ENCODE measurements at regions not wholly inside any gene's neighbourhood (a gene's known extent, or its start where the extent isn't known, plus 50 kb on each side); places are given as distances from the start of the nearest gene placed in this dataset.
A peak's percentile ranks its signal among the peaks of the same experiment; 100 is the strongest.

DNA sequence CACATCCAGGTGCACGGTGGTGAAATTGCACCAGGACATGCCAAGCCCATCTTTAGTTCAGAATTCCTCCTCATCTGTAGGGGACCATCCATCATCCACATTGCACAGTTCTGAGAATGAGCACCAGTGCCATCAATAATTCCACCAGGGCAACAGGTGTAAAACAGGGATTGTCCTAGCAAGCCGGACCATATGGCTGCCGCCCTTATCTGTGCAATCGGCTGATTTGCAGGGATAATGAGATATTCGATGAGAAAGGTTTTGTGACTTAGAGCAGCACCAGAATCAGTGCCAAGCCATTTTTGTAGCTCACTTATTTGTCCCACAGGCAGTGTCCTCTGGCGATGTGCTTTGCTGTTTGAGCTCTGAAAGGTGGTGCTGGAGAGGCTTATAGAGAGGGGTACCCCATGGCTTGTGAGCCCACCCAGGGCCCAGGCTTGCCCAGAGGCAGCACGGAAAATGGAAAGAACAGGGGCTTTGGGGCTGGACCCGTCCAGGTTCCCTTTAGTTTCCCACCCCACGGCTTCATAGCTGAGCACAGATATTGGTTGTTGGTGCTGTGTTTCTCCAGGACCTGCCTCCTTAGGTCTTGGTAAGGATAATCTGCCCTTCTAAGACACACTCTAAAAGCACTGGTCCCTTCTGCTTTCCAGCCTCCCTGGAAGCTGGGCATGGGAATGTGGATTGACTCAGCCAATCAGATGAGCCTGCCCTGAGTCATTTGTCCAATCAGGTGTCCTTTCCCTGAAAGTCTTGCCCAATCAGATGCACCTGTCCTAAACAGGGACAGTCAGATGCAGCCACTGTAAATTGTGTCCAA lies 84.0 kb upstream of the SHANK2 start:
- ATAC-seq (no peak), FAIRE-seq (no peak), DNase-seq (ENCODE audit: extremely low read depth in 1 of 4, low spot score in 3 of 4) (peak in 1 of 4 experiments; percentile 41)
- BruUV-seq (replicated peaks), result no TSS peak
- Histone ChIP-seq H3K27ac (ENCODE audit: extremely low read depth, low read depth, low read length) (no peak overlapping the region), H4K20me1 (replicated peaks; ENCODE audit: control insufficient read depth, insufficient read depth, low read length) (peaks cover 5% of the 10 kb centered on the region; the same call in 1 of the 2 replicates), H3K9ac (ENCODE audit: insufficient read depth in 1 of 2, low read depth in 2 of 2, low read length in 2 of 2) (no peak overlapping the region), H3K27me3 (ENCODE audit: control insufficient read depth in 2 of 2, insufficient read depth in 2 of 2, low read length in 2 of 2) (peaks cover 13 to 24% of the 10 kb centered on the region in 2 experiments), H2AFZ (ENCODE audit: low read depth, low read length) (no peak overlapping the region), H3K9me3 (replicated peaks; ENCODE audit: control insufficient read depth, insufficient read depth, low read depth, low read length) (no peaks in the 10 kb centered on the region), H3K4me3 (no peak overlapping the region), H3K4me2 (ENCODE audit: insufficient read depth, low read length) (no peak overlapping the region), H3K36me3 (ENCODE audit: control insufficient read depth, insufficient read depth, low read length) (no peaks in the 10 kb centered on the region), H3K4me1 (replicated peaks in 1 of 2; ENCODE audit: control insufficient read depth in 2 of 2, insufficient read depth in 2 of 2, low read length in 2 of 2) (no peaks in the 10 kb centered on the region), H3K79me2 (ENCODE audit: control insufficient read depth, insufficient read depth, low read length) (no peaks in the 10 kb centered on the region), H3K9me1 (ENCODE audit: control insufficient read depth, insufficient read depth, low read length) (no peaks in the 10 kb centered on the region)
- CTCF ChIA-PET (ENCODE audit: low intra/inter-chr PET ratio), result no interaction called here
- WGBS (ENCODE audit: insufficient coverage, low coverage, missing lambda C conversion rate), result under 1% methylated on average over 9 of the region's 9 CpGs
- in situ Hi-C loops (cut with MboI), result no loop called here
- POLR2A ChIA-PET, result interaction anchor here (0.6 kb wide), 1 partner anchor 66 kb away, joined by 3 read pairs; no protein-coding TSS in a partner anchor
- TF ChIP-seq, protein P1, sequence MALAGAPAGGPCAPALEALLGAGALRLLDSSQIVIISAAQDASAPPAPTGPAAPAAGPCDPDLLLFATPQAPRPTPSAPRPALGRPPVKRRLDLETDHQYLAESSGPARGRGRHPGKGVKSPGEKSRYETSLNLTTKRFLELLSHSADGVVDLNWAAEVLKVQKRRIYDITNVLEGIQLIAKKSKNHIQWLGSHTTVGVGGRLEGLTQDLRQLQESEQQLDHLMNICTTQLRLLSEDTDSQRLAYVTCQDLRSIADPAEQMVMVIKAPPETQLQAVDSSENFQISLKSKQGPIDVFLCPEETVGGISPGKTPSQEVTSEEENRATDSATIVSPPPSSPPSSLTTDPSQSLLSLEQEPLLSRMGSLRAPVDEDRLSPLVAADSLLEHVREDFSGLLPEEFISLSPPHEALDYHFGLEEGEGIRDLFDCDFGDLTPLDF (CRISPR knock-in tag; IDR thresholded peaks at IDR 0.05), result no peak
- TF ChIP-seq FOS (IDR thresholded peaks at IDR 0.05; ENCODE audit: extremely low read depth, insufficient read length) (peak; percentile 36), NFYB (IDR thresholded peaks at IDR 0.05; ENCODE audit: extremely low read depth, insufficient read length) (peak; percentile 56)
- intact Hi-C loops (cut with micrococcal nuclease), result no loop called here

DNA sequence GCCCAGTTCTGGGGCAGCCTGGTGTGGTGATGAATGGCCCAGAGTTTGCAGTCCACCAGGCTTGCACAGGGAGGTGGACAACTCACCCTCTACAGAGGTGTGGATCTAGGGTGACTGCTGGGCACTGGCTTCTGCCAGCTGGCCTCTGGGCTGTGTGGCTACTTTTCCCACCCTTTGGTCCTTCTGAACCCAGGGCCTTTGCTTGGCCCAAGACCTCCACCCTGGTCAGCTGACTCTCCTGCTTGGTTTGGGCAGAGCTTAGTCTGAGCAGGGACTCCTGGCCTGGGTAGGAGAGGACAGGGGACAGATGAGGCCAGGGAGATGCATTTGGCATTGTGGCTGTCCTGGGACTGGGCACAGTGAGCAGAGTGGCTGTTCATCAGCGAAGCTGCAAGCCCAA lies 83.0 kb upstream of the SHANK2 start:
- in situ Hi-C loops (cut with MboI), result no loop called here
- POLR2A ChIA-PET, result no interaction called here

More for the DNA sequence above, 83.0 kb upstream of the SHANK2 start:
- Histone ChIP-seq H3K27me3 (ENCODE audit: control insufficient read depth in 2 of 2, insufficient read depth in 2 of 2, low read length in 2 of 2) (peaks cover 11 to 14% of the 10 kb centered on the region in 2 experiments), H3K4me2 (ENCODE audit: insufficient read depth, low read length) (no peak overlapping the region), H3K27ac (ENCODE audit: extremely low read depth, low read depth, low read length) (no peak overlapping the region), H4K20me1 (replicated peaks; ENCODE audit: control insufficient read depth, insufficient read depth, low read length) (peaks cover 2% of the 10 kb centered on the region; the same call in 1 of the 2 replicates), H3K36me3 (ENCODE audit: control insufficient read depth, insufficient read depth, low read length) (no peaks in the 10 kb centered on the region), H3K79me2 (ENCODE audit: control insufficient read depth, insufficient read depth, low read length) (no peaks in the 10 kb centered on the region), H3K9me1 (ENCODE audit: control insufficient read depth, insufficient read depth, low read length) (no peaks in the 10 kb centered on the region), H3K9ac (ENCODE audit: insufficient read depth in 1 of 2, low read depth in 2 of 2, low read length in 2 of 2) (no peak overlapping the region), H3K4me3 (no peak overlapping the region), H3K9me3 (replicated peaks; ENCODE audit: control insufficient read depth, insufficient read depth, low read depth, low read length) (no peaks in the 10 kb centered on the region), H3K4me1 (replicated peaks in 1 of 2; ENCODE audit: control insufficient read depth in 2 of 2, insufficient read depth in 2 of 2, low read length in 2 of 2) (no peaks in the 10 kb centered on the region), H2AFZ (ENCODE audit: low read depth, low read length) (no peak overlapping the region)
- intact Hi-C loops (cut with micrococcal nuclease), result no loop called here
- CTCF ChIA-PET (ENCODE audit: low intra/inter-chr PET ratio), result no interaction called here
- FAIRE-seq, result no peak
- no peak for TF ChIP-seq SMARCE1 (IDR thresholded peaks at IDR 0.05)
- no peak for TF ChIP-seq ETS2 (tag; IDR thresholded peaks at IDR 0.05; ENCODE audit: borderline replicate concordance, poor library complexity, severe bottlenecking)
- no peak for TF ChIP-seq HNRNPH1 (optimal IDR thresholded peaks at IDR 0.05; ENCODE audit: low read depth, low read length)
- no peak for TF ChIP-seq DACH1 (IDR thresholded peaks at IDR 0.05; ENCODE audit: partially characterized antibody)
- TF ChIP-seq TSC22D4 (tag; IDR thresholded peaks at IDR 0.05), result no peak
- TF ChIP-seq U2AF1 (optimal IDR thresholded peaks at IDR 0.05; ENCODE audit: low read depth, low read length), result no peak
- no peak for TF ChIP-seq ZNF696 (CRISPR knock-in tag; conservative IDR thresholded peaks at IDR 0.05)
- WGBS (ENCODE audit: insufficient coverage, low coverage, missing lambda C conversion rate), result 0% methylated on average over 1 of the region's 1 CpG
- DNase-seq (ENCODE audit: extremely low read depth in 1 of 4, low spot score in 3 of 4), result no peak
- no TSS peak for BruUV-seq (replicated peaks)
- ATAC-seq, result no peak
